Kidney capillary endothelial cell (primary cell): ENCODE measurements at regions not wholly inside any gene's neighbourhood (a gene's known extent, or its start where the extent isn't known, plus 50 kb on each side); places are given as distances from the start of the nearest gene placed in this dataset.
A peak's percentile ranks its signal among the peaks of the same experiment; 100 is the strongest.
"Not testable (repeated sequence)": the region's sequence is repeated elsewhere in the genome, so short reads cannot be mapped to it uniquely, and the experiment has no call there.

Experiments
- DNase-seq: peaks from one replicate; pipeline ENCODE4 v3.0.0-alpha.2; 2018; ENCODE audit warnings: low spot score

DNA sequence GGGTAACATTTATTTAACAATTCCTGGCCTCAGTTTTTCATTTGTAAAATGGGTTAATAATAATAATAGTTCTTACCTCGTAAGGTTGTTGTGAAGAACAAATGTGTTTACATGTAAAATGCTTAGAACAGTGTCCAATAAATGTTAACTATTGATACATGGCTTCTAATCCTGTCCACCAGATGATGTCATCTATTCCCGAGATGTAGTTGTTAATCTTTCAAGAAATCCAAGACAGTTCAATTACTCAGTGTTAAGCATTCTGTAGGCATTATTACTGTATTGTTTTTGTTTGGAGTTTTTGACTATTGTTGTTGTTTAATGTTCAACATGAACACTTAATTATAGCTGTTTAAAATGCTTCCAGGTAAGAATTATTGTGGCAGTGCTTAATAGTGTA, 131.0 kb upstream of the FNDC3A start:
- no peak for DNase-seq

DNA sequence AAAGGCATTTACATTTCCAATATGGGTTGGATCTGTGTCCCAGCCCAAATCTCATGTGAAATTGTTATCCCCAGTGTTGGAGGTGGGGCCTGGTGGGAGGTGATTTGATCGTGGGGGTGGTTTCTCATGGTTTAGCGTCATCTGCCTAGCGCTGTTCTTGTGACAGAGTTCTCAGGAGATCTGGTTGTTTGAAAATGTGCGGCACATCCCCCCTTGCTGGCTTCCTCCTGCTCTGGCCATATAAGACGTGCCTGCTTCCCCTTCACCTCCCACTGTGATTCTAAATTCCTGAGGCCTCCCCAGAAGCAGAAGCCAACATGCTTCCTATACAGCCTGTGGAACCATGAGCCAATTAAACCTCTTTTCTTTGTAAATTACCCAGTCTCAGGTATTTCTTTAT, 126.2 kb upstream of the FNDC3A start:
- DNase-seq, result no peak

DNA sequence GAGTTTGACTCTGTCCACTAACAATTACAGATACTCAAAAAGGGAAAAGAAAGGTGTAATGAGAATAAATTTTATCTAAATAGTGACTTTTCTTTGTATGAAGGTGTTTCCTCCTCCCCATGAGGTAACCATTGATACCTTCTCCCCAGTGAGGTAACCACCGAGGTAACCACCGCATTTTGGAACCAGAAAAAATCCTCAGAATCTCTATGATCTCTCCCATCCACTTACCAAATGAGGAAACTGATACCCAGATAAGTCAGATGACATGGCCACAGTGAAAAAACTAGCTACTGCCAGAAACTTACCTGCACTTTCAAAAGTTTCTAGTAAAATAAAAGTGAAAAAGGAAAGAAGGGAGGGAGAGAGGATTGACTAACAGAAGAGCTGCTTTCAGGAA, 124.0 kb upstream of the FNDC3A start:
- DNase-seq, result no peak

DNA sequence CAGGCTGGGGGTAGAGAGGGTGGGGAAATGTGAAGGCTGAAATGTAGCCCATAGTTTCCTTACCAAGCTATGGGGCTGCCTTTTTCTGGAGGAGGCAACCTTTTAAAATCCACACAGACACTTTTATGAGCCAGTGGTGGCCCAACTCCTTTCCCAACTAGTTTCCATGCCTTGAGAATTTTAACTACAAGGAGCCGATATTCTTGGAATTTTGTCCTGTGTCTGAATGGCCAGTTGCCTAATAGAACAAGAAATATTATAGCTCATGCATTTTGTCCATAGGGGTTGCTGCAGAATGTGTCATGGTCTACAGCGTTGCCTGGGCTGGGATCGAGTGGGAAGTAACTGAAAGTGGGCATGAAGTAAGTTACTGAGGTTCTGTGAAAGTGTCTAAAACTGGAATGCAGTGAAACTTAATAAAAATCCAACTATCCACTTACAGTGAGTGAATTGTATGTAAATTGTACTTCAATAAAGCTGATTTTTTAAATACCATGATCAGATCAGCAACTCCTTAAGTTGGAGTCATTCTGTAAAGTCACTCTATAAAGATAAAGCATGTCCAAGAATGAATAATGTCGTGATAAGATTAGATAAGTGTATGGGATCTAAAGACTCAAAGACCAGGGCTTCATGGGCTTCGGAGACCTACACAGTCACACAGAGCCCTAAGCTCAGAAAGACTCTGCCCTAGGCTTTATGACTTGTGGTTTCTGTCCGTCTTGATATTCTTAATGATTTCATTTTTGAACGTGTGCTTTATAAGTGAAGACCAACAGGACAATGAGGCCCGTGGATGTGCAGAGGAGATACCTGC, 122.6 kb upstream of the FNDC3A start:
- DNase-seq, result no peak

DNA sequence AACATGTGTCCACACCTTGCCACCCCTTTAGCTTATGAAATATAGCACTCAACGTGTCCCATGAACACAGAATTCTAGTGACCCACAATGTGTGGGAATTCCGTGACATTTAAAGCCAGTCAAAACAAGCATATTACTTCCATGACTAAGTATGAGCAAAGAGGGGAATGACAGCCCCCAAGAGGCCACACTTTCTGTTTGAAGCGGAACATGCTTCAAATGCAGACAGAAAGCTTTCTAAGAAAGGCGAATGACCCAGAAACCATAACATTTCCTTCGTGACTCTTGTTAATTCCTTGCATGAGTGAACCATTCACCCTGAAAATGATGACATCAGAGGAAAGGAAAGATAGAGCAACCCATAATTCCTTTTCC, 122.0 kb upstream of the FNDC3A start:
- peak; percentile 76 for DNase-seq

DNA sequence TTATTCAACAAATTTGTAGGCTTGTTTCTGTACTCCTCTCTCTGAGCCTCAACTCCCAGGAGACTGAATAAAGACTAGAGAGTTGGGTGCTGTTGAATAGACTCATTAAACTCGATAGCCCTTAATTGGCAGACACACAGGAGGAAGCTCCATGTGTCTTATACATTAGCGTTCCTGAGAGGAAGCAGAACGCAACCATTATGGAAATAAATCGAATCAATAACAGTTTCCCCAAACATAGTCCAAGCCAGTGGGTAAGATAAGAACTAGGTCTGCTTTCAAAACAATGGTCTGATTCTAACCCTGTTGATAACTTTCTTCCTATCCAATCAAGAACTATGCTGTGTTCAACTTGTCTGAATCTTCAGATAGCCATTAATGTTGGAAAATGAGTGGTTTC, 118.1 kb upstream of the FNDC3A start:
- DNase-seq, result no peak

DNA sequence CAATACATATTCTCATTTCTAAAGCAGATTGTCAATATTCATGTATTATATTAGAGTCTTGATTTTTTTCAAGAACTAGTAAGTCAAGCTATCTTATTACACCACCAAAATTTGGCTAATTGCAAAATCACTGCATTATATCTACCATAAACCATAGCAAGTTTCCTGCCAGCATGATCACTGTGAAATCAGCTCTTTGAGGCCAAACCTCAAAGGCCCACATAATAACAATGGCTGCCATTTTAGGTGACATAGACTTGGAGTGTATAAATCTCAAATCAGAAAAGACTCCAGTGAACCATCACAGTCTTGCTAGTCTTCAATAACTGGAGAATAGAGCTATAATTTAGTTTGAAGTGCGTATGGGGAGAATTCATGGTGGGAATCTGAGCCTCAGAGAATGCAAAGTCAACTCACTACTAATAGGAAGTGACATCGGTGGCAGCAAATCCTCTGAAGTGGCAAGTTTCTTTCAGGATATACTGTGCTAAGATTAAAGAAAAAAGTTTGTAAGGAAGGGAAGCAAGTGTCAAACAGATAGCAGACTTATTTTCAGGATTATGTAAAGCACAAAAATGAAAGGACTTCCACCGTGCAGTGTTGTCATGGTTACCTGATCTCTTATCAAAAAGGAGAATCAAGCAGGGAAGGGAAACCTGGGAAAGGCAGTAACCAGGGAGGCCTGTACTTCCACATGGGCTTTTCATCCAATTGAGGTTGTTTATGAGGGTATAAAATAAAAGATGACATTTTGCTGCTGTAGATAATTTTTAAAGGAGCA, 117.4 kb upstream of the FNDC3A start:
- DNase-seq, result no peak

DNA sequence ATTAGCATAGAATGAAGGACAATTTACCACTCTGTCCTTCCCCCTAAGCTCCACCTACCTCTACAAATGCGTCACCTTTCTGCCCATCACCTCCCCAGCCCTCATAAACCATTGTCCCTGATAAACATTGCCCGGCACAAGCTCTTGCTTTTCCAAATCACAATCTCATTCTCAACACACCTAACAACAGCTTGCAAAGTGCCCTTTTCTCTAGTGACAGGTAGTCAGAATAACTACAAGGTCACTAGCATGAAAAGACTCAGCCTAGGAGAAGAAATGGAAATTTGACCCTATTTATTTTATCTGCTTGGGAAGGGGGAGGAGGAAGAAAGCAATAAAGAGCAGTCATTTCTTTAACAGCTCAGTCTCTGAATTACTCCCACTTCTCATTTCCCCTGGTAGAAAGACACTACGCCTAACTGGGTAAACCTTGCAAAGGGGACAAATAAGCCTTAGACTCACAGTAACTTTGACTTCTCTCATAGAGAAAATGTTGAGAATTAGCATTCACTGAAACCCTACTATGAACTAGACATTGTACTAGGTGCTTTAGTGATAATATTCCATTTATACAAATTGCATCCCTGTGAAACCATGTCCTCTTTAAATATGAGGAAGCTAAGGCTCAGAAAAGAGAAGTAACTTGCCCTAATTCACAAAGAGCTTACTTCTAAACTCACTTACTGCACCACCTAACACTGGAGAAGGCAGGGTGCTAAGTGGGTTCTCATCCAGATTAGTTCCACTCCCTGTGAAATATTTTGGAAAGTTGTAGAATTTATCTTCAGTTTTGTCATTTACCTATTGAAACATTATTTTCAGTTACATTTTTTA, 116.2 kb upstream of the FNDC3A start:
- DNase-seq, result no peak

DNA sequence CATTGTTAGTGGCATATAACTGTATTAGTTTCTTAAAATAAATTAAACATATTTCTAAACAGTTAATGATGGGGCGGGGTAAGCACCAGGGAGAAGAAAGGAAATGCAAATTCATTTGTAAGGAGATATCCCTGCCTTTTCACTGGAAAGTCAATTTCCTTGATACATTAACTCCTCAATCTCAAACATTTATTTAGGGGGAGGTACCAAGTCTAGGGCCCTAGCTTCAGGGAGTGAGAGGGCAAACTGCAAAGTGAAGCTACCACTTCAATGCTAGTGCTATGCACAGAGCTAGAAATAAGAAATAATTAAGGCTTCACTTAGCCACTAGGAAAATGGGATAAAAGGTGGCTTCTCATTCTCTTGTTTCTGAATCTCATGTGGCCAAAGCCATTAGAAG, 115.3 kb upstream of the FNDC3A start:
- no peak for DNase-seq

DNA sequence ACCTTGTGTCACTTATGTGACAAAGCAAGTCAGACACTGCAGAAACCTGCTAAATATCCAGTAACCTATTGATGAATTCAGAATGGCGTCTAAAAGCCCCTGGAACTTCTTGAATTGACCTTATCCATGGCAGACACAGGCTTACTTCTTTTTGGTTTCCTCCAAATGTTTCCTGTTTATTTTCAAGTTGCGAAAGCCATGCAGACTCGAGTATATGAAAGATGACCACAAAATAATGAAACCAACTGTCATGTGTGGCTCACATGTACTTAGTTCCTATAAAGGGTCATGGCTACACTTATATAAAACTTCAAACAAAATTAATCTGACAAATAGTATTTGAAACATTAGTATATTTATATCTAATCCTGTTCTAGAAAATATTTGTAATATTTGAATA, 113.1 kb upstream of the FNDC3A start:
- DNase-seq, result no peak

DNA sequence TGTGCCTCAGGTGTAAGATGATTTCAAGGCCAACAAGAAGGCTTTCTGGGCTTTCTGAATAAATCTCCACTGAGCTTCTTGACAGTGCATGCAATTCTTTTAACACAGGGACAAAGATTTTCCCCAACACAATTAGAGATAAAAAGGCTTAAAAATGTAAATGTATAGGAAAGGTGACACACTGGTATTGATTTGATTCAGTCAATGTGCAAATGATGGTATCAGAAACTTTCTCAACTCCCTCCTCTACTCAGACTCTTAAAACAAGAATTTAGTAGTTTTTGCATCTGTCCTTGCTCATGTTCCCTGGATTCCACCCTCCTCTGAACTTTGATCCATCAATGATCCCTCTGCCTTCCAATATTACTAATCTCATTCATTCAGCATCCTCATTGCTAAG, 111.6 kb upstream of the FNDC3A start:
- no peak for DNase-seq

DNA sequence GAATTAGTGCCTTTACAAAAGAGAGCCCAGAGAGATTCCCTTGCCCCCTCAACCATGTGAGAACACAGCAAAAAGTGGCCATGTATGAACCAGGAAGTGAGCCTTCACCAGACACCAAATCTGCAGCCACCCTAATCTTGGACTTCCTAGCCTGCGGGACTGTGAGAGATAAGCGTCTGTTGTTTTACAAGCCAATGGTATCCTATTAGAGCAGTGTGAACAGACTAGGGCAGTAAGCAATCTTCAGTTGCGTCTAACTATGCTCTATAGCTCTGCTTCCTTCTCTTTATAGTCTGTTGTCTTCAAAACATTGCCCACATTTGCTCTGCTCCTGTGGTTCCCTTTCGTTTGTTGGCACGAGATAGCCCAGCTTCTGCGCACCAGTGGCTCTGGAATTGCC, 109.5 kb upstream of the FNDC3A start:
- no peak for DNase-seq

DNA sequence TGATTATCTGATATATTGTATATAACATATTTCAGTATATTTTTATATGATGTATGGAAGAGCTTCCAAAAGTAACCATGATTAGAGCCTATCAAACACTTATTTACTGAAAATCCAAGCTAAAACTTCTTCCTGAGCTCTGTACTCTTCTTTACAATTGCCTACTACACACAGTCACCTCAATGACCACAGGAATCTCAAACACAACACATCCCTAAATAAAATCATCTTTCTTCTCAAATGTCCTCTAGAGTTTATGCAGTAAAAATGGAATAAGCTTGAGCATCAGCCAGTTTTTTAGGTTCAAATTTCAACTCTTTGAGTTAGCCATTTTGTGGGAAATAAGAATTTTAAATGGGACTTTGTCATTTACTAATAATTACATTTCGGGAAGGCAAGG, 102.6 kb upstream of the FNDC3A start:
- DNase-seq, result no peak

DNA sequence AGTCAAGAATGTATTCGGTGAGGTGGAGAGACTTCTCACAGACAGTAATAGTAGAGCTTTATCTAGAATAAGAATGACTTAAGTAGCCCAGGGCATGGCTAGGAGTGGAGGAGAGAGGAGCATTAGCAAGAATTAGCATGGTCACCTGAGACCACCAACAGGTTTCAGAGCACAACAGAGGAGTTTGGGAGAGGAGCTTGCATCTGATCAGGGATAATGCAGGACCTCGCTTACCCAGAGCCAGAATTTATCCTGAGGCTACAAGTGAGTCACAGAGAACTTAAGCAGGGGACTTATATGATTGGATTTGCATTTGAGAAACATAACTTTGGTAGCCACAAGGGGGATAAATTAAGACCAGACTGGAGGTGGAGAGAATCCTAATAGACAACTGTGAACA, 102.1 kb upstream of the FNDC3A start:
- DNase-seq, result no peak

DNA sequence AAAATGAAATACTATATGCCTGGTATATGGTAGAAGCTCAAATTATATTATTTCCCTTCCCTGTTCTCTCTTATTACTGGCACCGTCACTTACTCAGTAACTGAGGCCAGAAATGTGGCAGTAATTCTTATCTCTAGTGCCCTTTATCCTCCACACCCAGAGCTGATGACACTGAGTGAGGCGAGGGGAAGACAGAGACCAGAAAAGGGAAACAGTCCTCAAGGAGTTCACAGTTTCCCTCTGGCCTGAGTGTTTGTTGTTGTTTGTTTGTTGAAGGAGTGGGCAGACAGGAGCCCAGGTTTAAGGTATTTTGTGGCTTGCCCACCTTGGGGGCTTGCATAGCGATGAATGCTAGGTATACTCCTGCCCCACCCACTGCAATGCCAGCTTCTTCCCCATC, 101.5 kb upstream of the FNDC3A start:
- no peak for DNase-seq

DNA sequence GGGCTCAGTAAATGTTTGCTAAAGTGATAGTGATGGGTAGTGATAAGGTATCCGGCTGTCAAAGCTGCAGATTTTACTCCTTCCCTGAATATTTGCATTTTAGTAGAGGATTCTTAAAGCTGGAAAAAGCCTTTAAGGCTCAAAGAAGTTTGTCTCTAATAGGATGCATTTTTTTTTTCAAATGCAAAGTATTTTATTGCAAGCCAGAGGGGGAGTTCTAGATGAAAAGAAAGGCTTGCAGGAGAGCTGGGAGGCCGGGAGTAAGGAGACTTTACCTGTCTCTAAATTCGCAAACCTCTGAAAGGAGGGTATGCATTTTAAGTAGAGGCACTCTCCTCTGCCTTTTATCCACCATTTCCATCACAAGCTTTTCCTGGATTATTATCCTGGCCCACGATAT, 100.7 kb upstream of the FNDC3A start:
- DNase-seq, result no peak

DNA sequence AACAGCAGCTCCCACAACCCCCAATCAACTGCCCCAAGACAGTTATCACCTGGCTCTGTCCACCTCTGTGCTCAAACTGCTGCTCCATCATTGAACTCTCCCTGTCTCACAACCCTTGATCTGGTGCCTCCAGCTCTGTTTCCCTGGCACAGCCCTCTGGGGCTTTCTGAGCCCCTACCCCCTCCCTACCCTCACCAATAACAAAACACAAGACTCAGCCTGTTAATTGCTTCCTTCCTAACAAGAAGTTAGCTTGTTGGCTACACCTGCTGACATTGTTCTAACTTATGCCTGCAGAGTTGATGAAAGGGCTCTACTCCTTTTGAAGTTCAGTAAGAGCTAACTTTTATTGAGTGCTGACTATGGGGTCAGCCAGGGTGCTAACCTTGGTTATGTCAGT, 99.4 kb upstream of the FNDC3A start:
- DNase-seq, result no peak

DNA sequence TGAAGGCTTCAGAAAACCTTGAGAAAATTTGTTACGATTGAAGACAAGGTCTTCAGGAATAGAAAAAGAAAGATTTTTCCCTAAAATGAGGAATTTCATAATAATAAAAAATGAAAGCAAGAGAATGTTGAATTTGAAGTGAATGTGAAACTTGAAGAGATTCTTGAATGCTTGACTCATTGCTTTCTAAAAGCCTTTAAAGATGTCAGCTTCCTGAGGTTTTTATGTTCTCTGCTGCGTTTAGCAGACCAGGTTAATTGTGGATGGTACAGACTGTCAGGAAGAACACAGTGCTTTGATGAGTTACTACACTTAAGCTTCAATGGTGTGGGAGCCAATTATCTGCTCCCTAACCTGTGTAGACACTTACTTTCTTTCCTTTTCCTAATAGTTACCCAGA, 96.3 kb upstream of the FNDC3A start:
- no peak for DNase-seq

DNA sequence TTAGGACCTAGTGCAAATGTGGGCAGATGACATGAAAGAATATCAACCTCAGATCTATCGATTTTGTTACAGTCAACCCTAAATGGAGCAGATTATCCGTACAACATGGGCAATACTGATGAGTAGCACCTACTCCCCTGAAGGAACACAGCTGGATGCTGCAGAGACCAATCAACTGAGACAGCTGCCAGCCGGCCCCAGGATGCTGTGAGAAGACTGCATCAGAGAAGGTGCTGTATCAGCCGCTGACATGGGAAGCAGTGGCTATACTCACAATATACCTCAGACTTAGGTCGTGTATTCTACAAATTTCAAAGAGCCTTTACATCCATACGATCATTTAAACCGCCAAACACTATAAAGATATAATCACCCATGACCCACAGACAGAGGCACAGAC, 95.9 kb upstream of the FNDC3A start:
- DNase-seq, result no peak

DNA sequence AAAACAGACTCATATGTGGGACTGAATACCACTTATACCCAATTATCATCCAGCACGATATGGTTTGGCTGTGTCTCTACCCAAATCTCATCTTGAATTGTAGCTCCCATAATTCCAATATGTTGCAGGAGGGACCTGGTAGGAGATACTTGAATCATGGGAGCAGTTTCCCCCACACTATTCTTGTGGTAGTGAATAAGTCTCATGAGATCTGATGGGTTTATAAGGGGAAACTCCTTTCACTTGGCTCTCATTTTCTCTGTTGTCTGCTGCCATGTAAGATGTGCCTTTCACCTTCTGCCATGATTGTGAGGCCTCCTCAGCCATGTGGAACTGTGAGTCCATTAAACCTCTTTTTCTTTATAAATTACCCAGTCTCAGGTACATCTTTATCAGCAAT, 91.9 kb upstream of the FNDC3A start:
- DNase-seq, result not testable (repeated sequence)

DNA sequence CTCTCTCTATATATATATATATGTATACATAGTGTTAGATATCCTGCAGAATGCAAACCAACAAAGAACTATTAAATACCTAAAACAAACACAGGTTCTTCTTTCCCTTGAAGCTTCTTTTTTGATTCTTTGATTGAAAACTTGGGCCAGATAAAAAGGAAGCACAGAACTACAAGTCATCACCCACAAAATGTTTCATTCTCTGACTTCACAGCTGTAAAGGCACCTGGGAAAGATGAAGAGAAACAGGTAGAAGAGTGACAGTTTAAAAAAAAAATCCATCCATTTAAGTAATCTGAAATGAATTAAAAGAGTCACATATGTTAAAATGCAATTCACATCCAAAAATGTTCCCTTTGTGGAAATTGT, 90.7 kb upstream of the FNDC3A start:
- no peak for DNase-seq

DNA sequence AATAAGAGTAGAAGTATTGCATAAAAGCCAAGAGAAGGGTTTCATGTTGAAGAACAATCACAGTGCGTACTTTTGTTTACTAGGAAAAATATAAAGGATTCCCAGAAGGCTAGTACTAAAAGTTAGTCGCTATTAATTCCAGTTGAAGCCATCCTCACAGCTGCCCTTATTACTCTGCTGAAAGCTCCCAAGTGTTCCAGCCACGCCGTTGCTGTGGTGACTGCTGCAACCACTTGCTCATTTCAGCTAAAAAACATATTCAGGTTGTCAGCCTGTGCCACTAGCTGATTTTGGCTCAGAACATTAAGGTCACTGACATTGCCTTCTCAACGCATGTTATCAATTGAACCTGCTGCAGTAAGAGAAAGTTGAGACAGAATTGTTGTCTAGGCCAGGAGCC, 87.1 kb upstream of the FNDC3A start:
- no peak for DNase-seq

DNA sequence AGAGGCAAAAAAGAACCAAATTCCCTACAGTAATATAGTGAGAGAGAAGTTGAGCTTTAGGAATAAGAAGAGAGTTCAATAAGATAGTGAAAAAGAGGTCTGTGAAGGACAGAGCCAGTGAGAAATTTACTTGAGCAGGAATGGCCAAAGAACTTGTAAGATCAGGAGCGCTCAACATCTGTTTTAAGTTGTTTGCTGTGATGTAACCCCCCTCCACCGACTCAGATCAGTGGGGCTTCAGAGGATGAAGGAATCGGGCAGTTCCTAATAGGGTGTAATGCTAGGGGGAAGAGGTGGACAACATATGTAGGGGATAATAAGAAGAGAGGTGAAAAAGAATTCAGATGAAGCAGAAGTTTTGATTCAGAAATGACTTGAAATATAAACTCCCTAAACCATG, 85.3 kb upstream of the FNDC3A start:
- no peak for DNase-seq
